Dedifferentiated amniotic fluid mesenchymal stem cell (primary cell): ENCODE measurements at regions not wholly inside any gene's neighbourhood (a gene's known extent, or its start where the extent isn't known, plus 50 kb on each side); places are given as distances from the start of the nearest gene placed in this dataset.

Experiments used
- DNase-seq: peaks from one replicate; pipeline ENCODE4 v3.0.0-alpha.2; 2016; ENCODE audit errors: extremely low spot score

- no peak for DNase-seq
Measured at GRCh38 chr18:72360634-72361033, 183.5 kb downstream of the CBLN2 start.

- peak; percentile 16 for DNase-seq
Measured at GRCh38 chr18:72342933-72343332, 201.2 kb downstream of the CBLN2 start.

GRCh38 chr18:72339976-72340375 lies 204.2 kb downstream of the CBLN2 start:
- DNase-seq, result no peak

DNA sequence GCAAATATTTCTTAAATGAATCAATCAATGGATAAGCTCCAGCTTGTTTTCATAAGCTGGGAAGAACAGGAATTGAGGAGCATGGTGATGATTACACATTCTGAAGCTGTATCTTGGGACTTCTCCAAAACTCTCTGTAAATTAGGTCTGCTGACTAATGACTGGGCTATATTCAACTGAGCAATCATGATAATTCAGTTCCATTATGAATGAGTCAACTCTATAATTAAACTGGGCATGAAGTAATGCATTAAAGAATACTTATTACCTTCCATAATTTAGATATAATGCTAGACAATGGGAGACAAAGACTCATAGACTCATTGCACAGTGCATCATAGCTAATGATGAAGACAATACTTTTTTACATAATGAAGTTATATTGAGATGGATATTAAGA lies 207.4 kb downstream of the CBLN2 start:
- DNase-seq, result no peak

DNA sequence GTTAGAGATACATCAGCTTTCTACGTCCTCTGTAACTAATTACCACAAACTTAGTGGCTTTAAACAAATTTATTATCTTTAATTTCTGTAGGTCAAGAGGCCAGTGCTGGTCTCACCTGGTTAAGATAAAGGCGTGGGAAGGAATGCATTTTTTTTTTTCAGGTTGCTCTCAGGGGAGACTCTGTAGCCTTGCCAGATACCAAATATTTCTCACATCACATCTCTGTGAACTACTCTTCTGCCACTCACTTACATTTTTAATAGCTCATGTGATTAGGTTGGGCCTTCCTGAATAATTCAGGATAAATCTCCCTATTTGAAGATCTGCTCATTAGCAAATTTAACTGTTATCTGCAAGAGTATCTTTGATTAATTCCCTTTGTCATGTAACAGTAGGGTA lies 214.6 kb downstream of the CBLN2 start:
- DNase-seq, result no peak

GRCh38 chr18:72325307-72325706 lies 218.8 kb downstream of the CBLN2 start:
- DNase-seq, result no peak

DNA sequence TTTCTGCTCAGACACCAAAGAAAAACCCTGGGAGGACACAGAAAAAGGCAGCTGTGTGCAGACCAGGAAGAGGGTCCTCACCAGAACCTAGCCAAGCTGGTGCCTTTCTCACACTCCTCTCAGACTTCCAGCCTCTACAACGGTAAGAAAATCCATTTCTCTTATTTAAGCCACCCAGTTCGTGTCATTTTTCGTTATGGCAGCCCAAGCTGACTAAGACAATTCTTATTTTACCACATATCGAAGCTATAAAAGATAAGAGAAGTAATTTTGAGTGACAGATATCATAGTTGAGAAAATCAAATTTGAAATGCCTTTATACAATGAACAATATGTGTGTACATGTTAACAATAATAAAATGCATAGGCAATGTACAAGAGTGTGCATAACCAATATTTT lies 219.5 kb downstream of the CBLN2 start:
- DNase-seq, result no peak

DNA sequence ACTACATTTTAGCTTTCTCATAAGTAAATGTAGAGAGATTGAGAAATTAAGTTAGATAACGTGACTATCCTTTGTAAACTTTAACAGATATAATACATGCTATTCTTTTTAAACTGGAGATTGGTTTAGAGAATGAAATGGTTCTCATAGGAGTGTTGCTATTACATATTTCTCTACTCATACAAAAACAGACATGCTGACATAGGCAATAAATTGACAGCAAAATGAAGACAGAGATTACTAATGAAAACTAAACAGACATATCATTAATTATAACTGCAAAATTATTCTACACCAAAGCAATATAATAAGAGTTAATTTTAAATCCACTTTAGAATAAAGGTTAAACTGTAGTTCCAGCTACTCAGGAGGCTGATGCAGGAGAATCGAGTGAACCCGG lies 227.6 kb downstream of the CBLN2 start:
- no peak for DNase-seq

GRCh38 chr18:72283148-72283925 lies 260.8 kb downstream of the CBLN2 start:
- no peak for DNase-seq

DNA sequence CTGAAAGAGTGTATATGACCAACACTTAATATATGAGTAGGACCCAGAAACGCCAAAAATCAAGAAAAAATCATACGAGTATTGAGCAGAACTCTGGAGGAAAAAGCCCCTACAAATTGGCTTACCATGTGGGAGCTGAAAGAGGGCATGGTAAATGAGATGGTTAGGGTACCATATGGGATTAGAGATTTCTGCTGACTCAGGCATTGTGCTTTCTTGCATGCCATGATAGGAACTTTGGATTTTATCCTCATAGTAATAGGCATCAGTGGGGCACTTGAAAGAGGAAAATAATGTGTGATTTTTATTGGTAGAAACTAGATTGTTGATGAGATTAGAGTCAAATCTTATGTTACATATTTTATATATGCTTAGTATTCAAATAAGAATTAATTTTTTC lies 271.1 kb downstream of the CBLN2 start:
- DNase-seq, result no peak

DNA sequence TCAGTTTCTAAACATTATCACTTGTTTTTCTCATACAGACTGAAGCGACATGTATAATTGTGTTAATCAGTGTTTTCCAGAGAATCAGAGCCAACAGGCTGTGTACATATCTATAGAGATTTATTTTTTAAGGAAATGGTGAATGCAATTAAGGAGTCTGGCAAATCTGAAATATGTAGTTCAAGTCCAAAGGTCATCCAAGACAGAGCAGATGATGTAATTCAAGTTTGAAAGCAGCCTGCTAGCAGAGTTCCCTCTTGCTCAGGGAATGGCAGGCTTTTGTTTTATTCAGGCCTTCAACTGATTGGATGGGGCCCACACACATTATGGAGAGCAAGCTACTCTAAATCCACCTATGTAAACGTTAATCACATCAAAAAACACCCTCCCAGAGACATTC lies 282.6 kb downstream of the CBLN2 start:
- no peak for DNase-seq

GRCh38 chr18:72246076-72246475 lies 298.1 kb downstream of the CBLN2 start:
- no peak for DNase-seq

DNA sequence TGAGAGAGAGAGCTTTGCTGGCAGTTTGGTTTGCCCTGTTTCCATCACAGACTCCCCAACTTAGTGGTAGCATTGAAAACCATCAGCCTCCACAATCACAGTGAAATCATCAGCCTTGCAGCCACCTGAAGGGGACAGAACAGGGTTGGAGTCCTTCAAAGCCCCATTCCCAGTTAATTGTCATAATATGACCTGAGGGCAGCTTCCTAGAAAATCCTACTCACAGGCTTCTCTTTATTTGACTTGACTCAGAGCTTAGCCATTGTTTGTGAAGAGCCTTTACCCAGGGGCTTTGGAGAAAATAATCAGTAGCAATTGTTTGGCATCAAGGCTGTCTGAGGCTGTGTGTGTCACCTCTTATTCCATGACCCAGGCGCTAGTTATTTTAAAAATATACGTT lies 308.7 kb downstream of the CBLN2 start:
- DNase-seq, result no peak

DNA sequence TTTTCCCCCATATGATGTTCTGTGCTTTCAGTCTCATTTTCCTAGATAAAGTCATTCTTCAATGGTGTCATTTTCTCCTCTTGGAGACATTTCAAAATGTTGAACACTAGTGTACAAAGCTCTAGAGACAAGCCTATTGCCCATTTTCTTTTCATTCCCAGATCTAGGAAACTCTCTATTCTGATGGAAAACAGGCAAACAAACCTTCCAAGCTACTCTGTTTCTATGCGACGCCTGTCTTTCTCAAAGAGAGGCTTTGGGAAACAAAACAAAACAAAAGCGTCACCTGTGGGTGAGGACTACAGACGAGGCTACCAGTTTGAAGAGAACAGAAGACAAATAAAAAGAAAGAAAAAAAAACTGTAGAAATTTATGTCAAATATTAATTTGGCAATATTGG lies 311.0 kb downstream of the CBLN2 start:
- no peak for DNase-seq

DNA sequence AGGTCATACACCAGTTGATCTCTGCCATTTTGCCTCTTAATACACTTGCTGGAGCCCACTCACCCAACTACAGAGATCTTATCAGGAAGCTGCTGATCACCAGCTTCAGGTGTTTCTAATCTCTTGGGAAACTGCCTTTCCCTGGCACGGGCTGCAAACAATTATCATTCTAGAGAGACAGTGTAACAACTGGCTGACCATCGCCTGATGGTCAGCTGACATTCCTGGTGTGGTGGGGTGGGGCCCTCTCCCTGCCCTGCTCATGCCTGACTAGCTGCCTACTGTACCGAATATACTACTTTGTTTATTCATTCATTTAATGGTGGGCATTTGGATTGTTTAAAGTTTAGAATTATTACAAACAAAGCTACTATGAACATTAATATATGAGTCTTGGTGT lies 311.5 kb downstream of the CBLN2 start:
- no peak for DNase-seq

- no peak for DNase-seq
Measured at GRCh38 chr18:72225958-72226357, 318.2 kb downstream of the CBLN2 start.

DNA sequence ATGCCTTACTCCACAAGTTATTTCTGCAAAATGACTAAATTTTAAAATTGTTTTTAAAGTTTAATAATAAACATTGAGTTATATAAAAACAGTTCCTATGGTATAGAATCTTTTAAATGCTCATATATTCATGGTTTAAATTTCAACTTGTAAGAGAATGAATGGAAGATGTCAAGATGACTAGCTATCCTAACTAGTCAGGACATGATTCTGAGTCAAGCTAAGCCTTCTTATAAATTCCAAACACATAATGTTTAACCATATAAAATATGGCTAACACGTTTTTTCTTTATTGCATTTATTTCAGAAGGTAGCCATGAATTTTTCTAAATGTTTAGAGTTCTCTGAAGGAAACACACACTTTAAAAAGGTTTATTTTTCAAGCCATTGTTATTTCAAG lies 320.4 kb downstream of the CBLN2 start:
- DNase-seq, result no peak

DNA sequence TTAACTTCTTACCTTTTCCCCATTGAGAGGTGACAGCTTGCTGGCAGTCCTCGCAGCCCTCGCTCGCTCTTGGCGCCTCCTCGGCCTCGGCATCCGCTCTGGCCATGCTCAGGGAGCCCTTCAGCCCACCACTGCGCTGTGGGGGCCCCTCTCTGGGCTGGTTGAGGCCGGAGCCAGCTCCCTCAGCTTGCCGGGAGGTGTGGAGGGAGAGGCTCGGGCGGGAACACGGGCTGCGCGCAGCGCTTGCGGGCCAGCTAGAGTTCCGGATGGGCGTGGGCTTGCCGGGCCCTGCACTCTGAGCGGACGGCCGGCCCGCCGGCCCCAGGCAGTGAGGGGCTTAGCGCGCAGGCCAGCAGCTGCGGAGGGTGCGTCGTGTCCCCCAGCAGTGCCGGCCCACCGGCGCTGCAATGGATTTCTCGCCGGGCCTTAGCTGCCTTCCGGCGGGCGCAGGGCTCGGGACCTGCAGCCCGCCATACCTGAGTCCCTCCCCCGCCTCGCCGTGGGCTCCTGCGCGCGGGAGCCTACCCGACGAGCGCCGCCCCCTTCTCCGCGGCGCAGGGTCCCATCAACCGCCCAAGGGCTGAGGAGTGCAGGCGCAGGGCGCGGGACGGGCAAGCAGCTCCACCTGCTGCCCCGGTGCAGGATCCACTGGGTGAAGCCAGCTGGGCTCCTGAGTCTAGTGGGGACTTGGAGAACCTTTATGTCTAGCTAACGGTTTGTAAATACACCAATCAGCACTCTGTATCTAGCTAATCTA lies 335.0 kb downstream of the CBLN2 start:
- no peak for DNase-seq

DNA sequence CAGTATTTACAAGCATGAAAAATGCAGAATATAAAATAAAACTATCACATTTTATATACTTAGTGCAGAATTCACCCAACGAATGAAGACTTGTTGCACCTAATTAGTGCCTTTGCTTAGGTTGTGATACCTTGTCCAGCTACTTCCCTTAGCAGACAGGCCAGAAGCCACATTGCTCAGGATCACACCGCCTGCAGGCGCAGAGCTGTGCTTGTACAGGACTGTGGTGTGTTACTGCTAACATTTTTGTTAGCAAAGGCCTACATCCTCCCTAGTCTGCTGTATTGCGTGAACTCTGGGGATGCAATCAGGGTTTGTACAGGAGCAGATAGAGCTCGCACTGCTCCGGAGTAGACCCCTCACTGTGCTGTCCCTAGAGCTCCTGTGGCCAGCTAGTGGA lies 336.9 kb downstream of the CBLN2 start:
- no peak for DNase-seq

DNA sequence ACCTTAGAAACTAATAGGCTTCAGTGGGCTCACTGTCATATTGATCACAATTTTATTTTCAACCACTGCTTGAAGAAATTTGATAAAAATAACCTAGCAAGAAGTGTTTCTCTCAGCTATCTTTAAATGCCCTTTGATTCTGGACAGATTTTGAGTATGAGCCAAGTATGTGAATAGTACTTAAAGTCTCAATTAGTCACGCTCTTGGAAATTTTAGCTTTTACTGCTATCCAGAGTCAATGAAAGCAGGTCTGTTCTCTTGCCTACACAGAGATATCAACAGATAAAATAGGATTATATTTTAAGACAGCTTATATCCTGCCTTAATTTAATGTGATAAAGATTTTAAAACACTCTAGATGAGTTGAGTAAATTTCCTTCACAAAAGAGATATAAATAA lies 337.3 kb downstream of the CBLN2 start:
- no peak for DNase-seq

DNA sequence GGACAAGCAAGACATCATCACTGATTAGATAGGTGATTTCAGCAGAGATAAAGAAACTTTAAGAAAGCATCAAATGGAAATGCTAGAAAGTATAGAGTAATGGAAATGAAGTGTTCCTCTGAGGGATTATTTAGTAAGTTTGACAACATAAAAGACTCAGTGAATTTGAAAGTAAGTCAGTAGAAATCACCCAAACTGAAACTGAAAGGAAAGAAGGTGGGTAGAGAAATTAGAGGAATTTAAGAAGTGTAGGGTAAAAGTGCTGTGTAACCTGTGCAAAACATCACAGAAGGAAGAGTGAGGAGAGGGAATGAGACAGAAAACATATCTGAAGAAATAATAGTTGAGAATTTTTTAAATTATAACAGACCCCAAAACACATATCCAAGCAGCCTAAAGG lies 343.1 kb downstream of the CBLN2 start:
- no peak for DNase-seq

- DNase-seq, result no peak
Measured at GRCh38 chr18:72197591-72197990, 346.6 kb downstream of the CBLN2 start.

DNA sequence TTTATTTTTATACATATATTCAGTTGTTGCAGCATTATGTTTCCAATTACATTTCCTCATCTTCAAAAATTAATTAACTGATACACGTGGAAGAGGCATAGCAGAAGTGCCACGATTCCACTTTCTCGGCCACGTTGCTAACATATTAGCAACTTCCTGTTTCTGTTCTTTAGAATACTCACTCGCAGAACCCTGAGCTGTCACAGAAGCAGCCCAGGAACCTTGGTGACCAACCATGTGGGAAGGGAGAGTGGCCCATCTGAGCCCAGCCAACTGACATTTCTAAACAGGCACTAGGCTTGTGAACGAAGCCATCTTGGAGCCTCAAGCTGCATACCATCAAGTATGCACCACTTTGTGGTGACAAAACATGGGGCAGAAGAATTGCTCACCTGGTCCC lies 350.1 kb downstream of the CBLN2 start:
- no peak for DNase-seq

DNA sequence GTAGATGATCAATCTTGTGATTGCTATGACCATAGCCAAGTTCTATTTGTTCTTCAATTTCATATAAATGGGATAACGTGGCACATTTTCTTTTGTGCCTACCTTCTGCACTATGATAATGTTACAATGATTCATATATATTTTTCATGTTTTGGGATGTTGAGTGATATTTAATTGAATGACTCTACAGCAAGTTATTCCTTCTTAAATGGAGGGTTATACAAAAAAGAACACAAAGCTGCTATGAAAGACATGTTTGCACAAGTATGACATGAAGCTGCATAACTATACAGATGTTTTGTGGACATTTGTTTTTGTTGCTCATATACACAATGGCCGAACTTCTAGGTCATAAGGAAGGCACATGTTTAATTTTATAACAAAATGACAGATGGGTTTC lies 356.2 kb downstream of the CBLN2 start:
- no peak for DNase-seq
